ENCODE measurements at regions not wholly inside any gene's neighbourhood (a gene's known extent, or its start where the extent isn't known, plus 50 kb on each side); places are given as distances from the start of the nearest gene placed in this dataset.

DNA sequence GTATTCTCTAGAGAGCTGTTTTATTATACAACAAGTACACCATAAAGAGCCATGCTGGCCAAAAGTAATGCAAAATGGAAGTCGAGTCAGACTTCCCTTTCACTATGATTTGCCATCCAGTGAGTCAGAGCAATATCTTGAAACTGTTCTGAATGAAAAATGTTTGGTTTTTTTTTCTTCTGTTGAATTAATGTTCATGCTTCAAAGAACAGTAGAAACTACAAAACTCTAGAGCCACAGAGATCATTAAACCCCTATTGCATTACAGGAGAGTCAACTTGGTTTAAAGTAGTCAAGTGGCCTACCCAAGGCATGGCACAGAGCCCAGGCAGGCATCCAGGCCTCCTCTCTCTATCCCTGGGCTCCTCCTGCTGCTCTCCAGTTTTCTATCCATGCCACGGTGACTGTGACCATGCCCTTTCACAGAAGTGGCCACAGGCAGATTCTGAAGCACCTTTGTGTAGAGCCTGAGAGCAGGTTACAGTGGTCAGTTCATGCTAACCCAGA, 358.9 kb downstream of the DEPDC1B start:
- no peaks in the 10 kb centered on the region for H3K9me3 ChIP-seq (ENCODE audit: low read depth)
- no peak overlapping the region for H3K4me3 ChIP-seq
- no peaks in the 10 kb centered on the region for H3K4me1 ChIP-seq (ENCODE audit: low read depth)
- H3K36me3 ChIP-seq: no peaks in the 10 kb centered on the region
- no peak overlapping the region for H3K27ac ChIP-seq
- no peaks in the 10 kb centered on the region for H3K27me3 ChIP-seq
- TF ChIP-seq, protein P1, sequence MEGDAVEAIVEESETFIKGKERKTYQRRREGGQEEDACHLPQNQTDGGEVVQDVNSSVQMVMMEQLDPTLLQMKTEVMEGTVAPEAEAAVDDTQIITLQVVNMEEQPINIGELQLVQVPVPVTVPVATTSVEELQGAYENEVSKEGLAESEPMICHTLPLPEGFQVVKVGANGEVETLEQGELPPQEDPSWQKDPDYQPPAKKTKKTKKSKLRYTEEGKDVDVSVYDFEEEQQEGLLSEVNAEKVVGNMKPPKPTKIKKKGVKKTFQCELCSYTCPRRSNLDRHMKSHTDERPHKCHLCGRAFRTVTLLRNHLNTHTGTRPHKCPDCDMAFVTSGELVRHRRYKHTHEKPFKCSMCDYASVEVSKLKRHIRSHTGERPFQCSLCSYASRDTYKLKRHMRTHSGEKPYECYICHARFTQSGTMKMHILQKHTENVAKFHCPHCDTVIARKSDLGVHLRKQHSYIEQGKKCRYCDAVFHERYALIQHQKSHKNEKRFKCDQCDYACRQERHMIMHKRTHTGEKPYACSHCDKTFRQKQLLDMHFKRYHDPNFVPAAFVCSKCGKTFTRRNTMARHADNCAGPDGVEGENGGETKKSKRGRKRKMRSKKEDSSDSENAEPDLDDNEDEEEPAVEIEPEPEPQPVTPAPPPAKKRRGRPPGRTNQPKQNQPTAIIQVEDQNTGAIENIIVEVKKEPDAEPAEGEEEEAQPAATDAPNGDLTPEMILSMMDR (IDR thresholded peaks at IDR 0.05; ENCODE audit: low read depth, low read length): no peak
- no peak for DNase-seq (ENCODE audit: low read depth in 1 of 2, low spot score in 1 of 2)

DNA sequence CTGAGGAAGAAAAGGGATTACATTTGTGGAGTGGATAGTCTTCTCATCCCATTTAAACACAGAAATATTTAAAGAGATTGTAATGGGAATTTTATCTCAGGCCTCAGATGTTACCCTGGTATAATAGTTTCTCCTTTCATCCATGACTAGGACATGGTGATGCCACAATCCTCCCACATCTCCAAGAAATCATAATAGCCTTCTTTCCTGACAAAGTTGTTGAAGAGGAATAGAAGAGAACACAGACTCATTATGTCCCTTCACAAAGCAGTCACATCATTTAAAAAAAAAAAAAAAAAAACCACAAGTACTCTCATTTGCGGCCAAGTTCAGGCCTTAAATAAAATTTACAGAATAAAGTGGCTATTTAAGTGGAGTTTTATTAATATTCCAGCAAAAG, 359.6 kb downstream of the DEPDC1B start:
- Histone ChIP-seq H3K36me3 (no peaks in the 10 kb centered on the region), H3K27me3 (no peaks in the 10 kb centered on the region), H3K4me3 (no peak overlapping the region), H3K9me3 (ENCODE audit: low read depth) (no peaks in the 10 kb centered on the region), H3K4me1 (ENCODE audit: low read depth) (no peaks in the 10 kb centered on the region), H3K27ac (no peak overlapping the region)
- no peak for DNase-seq (ENCODE audit: low read depth in 1 of 2, low spot score in 1 of 2)
- TF ChIP-seq, protein P1 (IDR thresholded peaks at IDR 0.05; ENCODE audit: low read depth, low read length): no peak

DNA sequence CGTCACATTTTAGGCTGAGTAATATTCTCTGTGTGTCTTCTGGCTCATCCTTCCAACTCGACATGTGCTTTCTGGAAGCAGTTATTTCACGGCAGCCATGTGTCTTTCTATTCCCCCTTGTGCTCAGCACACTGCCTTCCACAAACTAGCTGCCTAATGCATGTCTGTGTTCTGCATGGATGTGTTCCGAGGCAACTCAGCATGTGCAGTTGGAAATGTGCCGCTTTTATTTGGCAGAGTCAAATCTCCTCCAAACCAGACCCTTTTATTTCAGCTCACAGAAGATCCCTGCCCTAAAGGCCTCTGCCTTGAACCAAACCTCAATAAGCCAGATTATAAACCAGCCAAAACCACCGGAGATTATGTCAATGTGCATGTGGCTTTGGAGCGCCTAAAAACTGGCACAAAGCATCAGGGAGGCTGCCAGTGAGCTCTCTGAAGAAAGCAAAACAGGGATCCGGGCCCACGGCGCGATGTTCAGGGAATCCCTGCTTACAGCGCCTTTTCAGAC, 360.2 kb downstream of the DEPDC1B start:
- Histone ChIP-seq H3K9me3 (ENCODE audit: low read depth) (no peaks in the 10 kb centered on the region), H3K4me3 (no peak overlapping the region), H3K4me1 (ENCODE audit: low read depth) (no peaks in the 10 kb centered on the region), H3K27me3 (no peaks in the 10 kb centered on the region), H3K27ac (no peak overlapping the region), H3K36me3 (no peaks in the 10 kb centered on the region)
- DNase-seq (ENCODE audit: low read depth in 1 of 2, low spot score in 1 of 2): peak in 1 of 2 donors; percentile 64
- TF ChIP-seq, protein P1 (IDR thresholded peaks at IDR 0.05; ENCODE audit: low read depth, low read length): no peak

DNA sequence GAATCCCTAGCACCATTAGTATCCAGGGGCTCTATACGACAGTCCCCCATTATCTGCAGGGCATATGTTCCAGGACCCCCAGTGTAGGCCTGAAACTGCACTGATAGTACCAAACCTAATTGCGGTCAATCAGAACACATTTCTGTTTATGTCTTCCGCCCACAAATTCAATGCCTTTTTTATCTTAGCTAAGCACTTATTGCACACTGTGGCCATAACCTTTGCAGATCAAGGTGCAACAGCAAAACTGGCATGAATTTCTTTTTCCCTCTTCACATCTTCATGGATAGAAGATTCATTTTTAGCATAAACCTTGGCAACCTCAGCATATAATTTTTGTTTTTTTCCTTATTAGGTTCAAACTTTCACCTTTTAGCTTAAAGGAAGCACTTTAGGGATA, 361.1 kb downstream of the DEPDC1B start:
- no peak for DNase-seq (ENCODE audit: low read depth in 1 of 2, low spot score in 1 of 2)
- no peaks in the 10 kb centered on the region for H3K36me3 ChIP-seq
- no peaks in the 10 kb centered on the region for H3K27me3 ChIP-seq
- H3K9me3 ChIP-seq (ENCODE audit: low read depth): no peaks in the 10 kb centered on the region
- H3K4me3 ChIP-seq: no peak overlapping the region
- no peak overlapping the region for H3K27ac ChIP-seq
- TF ChIP-seq, protein P1 (IDR thresholded peaks at IDR 0.05; ENCODE audit: low read depth, low read length): no peak
- H3K4me1 ChIP-seq (ENCODE audit: low read depth): no peaks in the 10 kb centered on the region

DNA sequence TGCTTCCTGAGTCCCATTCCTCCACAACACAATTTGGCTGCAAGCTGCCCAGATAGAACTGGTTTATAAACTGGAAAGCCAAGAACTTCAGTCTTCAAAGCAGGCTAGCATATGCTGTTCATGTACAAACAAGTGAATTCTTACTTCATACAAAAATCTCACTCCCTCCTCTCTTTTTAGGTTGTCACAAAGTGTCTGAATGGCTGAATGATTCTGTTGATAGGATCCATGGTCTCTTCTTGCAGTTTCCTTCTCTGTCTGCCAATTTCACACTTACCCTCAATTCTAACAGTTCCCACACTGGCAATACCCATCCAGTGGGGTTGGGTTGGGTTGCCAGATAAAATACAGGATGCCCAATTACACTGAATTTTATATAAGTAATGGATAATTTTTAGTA, 363.5 kb downstream of the DEPDC1B start:
- no peaks in the 10 kb centered on the region for H3K36me3 ChIP-seq
- H3K4me3 ChIP-seq: no peak overlapping the region
- H3K4me1 ChIP-seq (ENCODE audit: low read depth): no peaks in the 10 kb centered on the region
- H3K9me3 ChIP-seq (ENCODE audit: low read depth): no peaks in the 10 kb centered on the region
- no peak for DNase-seq (ENCODE audit: low read depth in 1 of 2, low spot score in 1 of 2)
- H3K27ac ChIP-seq: no peak overlapping the region
- TF ChIP-seq, protein P1 (IDR thresholded peaks at IDR 0.05; ENCODE audit: low read depth, low read length): no peak
- no peaks in the 10 kb centered on the region for H3K27me3 ChIP-seq

Measured in cardiac muscle cell (in vitro differentiated cells and primary cell).